ENCODE measurements at regions not wholly inside any gene's neighbourhood (a gene's known extent, or its start where the extent isn't known, plus 50 kb on each side); places are given as distances from the start of the nearest gene placed in this dataset.

GRCh38 chr5:71865665-71866320, 146.7 kb downstream of the CARTPT start:
- no peaks in the 10 kb centered on the region for H3K9me3 ChIP-seq
- no peaks in the 10 kb centered on the region for H3K36me3 ChIP-seq
- peak overlapping the region in 2 of 4 donors; percentile 3 to 66 for H3K27ac ChIP-seq
- DNase-seq, result no peak
- WGBS, 2 donors, result 75 to 81% methylated on average over 3 of the region's 3 CpGs
- H3K4me3 ChIP-seq, result no peak overlapping the region
- TF ChIP-seq, protein P1, sequence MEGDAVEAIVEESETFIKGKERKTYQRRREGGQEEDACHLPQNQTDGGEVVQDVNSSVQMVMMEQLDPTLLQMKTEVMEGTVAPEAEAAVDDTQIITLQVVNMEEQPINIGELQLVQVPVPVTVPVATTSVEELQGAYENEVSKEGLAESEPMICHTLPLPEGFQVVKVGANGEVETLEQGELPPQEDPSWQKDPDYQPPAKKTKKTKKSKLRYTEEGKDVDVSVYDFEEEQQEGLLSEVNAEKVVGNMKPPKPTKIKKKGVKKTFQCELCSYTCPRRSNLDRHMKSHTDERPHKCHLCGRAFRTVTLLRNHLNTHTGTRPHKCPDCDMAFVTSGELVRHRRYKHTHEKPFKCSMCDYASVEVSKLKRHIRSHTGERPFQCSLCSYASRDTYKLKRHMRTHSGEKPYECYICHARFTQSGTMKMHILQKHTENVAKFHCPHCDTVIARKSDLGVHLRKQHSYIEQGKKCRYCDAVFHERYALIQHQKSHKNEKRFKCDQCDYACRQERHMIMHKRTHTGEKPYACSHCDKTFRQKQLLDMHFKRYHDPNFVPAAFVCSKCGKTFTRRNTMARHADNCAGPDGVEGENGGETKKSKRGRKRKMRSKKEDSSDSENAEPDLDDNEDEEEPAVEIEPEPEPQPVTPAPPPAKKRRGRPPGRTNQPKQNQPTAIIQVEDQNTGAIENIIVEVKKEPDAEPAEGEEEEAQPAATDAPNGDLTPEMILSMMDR (IDR thresholded peaks at IDR 0.05), result no peak
- TF ChIP-seq EP300 (IDR thresholded peaks at IDR 0.05), result no peak
- no peak for TF ChIP-seq POLR2AphosphoS5 (IDR thresholded peaks at IDR 0.05)
- no peak for TF ChIP-seq POLR2A (IDR thresholded peaks at IDR 0.05)
- H3K27me3 ChIP-seq, result no peaks in the 10 kb centered on the region
- peaks cover 0 to 14% (median 9%) of the 10 kb centered on the region in 4 donors for H3K4me1 ChIP-seq
- intact Hi-C loops (cut with DNase I), result no loop called here

GRCh38 chr5:71872311-71872864, 153.3 kb downstream of the CARTPT start:
- Histone ChIP-seq H3K36me3 (no peaks in the 10 kb centered on the region), H3K4me1 (no peaks in the 10 kb centered on the region), H3K27ac (no peak overlapping the region), H3K27me3 (no peaks in the 10 kb centered on the region), H3K4me3 (no peak overlapping the region), H3K9me3 (peaks cover 0 to 2% (median 0%) of the 10 kb centered on the region in 4 donors)
- DNase-seq, result no peak
- TF ChIP-seq POLR2AphosphoS5 (IDR thresholded peaks at IDR 0.05) (no peak), EP300 (IDR thresholded peaks at IDR 0.05) (no peak), POLR2A (IDR thresholded peaks at IDR 0.05) (no peak)
- TF ChIP-seq, protein P1 (IDR thresholded peaks at IDR 0.05), result no peak
- 69 to 71% methylated on average over 6 of the region's 6 CpGs for WGBS, 2 donors
- intact Hi-C loops (cut with DNase I), result no loop called here

GRCh38 chr5:71873191-71873591, 154.1 kb downstream of the CARTPT start:
- TF ChIP-seq, protein P1 (IDR thresholded peaks at IDR 0.05), result no peak
- TF ChIP-seq POLR2A (IDR thresholded peaks at IDR 0.05), result no peak
- TF ChIP-seq POLR2AphosphoS5 (IDR thresholded peaks at IDR 0.05), result no peak
- no peak for TF ChIP-seq EP300 (IDR thresholded peaks at IDR 0.05)
- WGBS, 2 donors, result 22 to 51% methylated on average over 1 of the region's 1 CpG
- peaks cover 0 to 2% (median 0%) of the 10 kb centered on the region in 4 donors for H3K9me3 ChIP-seq
- no peak for DNase-seq
- no peak overlapping the region for H3K27ac ChIP-seq
- H3K4me1 ChIP-seq, result no peaks in the 10 kb centered on the region
- intact Hi-C loops (cut with DNase I), result no loop called here
- H3K27me3 ChIP-seq, result no peaks in the 10 kb centered on the region
- no peaks in the 10 kb centered on the region for H3K36me3 ChIP-seq
- H3K4me3 ChIP-seq, result no peak overlapping the region

DNA sequence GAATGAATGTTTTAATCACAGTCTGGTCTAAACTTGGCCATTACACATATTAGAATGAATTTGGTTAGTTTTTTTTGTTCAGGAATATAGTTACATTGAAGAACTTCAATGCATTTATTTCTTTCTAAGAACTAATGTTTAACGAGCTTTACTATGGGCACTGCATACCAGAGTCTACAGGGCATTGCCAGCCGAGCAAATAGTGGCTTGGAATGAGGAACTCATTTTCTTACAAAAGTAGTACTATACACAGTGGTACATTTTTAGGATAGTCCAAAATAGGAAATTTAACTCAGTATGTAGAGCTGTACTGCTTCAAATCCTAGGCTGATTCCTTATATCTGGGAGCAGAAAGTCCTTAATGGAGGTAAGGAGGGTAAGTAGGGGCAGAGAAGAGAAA, 155.4 kb downstream of the CARTPT start:
- intact Hi-C loops (cut with DNase I), result no loop called here
- TF ChIP-seq POLR2AphosphoS5 (IDR thresholded peaks at IDR 0.05) (no peak), POLR2A (IDR thresholded peaks at IDR 0.05) (no peak), EP300 (IDR thresholded peaks at IDR 0.05) (no peak)
- TF ChIP-seq, protein P1 (IDR thresholded peaks at IDR 0.05), result no peak
- WGBS, 2 donors, result 34 to 39% methylated on average over 2 of the region's 2 CpGs
- H3K4me1 ChIP-seq, result no peaks in the 10 kb centered on the region
- peaks cover 0 to 2% (median 0%) of the 10 kb centered on the region in 4 donors for H3K9me3 ChIP-seq
- H3K27ac ChIP-seq, result peak overlapping the region in 1 of 4 donors; percentile 15
- DNase-seq, result no peak
- no peaks in the 10 kb centered on the region for H3K27me3 ChIP-seq
- no peak overlapping the region for H3K4me3 ChIP-seq
- H3K36me3 ChIP-seq, result no peaks in the 10 kb centered on the region
